ENCODE measurements at regions not wholly inside any gene's neighbourhood (a gene's known extent, or its start where the extent isn't known, plus 50 kb on each side); places are given as distances from the start of the nearest gene placed in this dataset.

GRCh38 chr1:29499104-29499650, 262.9 kb downstream of the PTPRU start:
- no peak for DNase-seq (ENCODE audit: low read depth)

GRCh38 chr1:29498126-29499103, 262.1 kb downstream of the PTPRU start:
- no peak for DNase-seq (ENCODE audit: low read depth)

- DNase-seq (ENCODE audit: low read depth), result no peak
These were observed 261.2 kb downstream of the PTPRU start for GRCh38 chr1:29497395-29498125.

DNA sequence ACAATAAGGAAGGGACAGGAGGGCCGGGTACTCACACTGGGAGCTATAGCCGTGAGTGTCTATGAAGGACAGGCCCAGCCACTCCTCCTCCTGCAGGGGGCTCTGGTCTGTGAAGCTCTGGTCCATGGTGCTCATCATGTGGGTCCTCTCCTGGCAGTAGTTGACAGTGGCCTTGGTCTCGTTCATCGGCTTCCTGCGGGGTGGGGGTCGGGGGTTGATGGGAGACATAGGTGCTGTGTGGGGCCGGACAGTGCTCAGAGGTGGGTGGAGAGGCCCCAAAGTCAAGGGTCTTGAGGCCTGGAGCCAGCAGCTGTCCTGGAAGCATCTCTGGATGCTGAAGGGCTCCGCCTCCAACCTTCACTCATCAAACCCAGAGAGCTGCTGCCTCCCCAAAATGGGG, 260.4 kb downstream of the PTPRU start:
- DNase-seq (ENCODE audit: low read depth), result no peak

DNA sequence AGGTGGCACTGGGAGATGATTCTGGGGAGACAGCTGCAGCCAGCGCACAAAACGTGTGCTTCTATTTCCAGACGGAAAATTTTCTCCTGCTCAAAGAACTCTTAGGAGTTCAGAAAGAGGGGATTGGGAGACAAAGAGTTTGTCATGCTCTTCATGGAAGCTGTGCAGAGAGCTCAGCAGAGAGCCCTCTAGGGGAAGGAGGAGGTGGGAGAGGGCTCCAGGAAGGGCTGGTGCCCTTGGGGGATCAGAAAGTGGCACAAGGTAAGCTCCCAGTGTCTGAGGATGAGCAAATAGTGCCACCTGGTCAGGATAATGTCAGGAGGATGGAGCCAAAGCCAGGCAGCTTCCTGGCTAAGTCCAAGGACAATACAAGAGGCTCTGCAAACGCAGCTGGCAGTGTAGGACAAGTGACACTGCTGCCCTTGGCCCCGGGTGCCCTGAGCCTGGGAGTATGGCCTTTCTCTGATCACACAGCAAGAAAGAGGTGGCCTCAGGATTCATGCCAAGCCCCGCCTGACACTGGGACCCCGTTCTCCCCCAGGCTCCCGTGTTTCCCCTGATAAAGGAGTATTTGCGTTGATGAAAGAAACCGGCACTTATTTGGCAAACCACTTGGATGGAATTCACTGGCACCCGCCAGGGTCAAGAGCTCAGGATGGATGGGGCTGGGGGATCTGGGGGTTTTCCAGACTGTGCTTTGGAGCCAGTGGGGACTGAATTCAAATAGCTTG, 254.0 kb downstream of the PTPRU start:
- DNase-seq (ENCODE audit: low read depth), result no peak

DNA sequence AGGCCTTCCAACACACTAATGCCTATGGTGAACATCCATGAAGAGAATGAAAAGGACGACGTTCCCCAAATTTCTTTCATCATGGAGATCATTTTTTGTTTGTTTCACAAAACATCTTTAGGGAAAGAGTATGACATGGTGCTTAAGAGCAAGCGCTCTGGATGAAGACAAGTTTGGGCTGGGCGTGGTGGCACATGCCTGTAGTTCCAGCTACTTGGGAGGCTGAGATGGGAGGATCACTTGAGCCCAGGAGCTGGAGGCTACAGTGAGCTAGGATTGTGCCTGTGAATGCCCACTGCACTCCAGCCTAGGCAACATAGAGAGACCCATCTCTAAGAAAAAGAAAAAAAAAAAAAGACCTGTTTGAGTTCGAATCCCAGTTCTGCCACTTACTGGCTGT, 253.1 kb downstream of the PTPRU start:
- DNase-seq (ENCODE audit: low read depth), result no peak

DNA sequence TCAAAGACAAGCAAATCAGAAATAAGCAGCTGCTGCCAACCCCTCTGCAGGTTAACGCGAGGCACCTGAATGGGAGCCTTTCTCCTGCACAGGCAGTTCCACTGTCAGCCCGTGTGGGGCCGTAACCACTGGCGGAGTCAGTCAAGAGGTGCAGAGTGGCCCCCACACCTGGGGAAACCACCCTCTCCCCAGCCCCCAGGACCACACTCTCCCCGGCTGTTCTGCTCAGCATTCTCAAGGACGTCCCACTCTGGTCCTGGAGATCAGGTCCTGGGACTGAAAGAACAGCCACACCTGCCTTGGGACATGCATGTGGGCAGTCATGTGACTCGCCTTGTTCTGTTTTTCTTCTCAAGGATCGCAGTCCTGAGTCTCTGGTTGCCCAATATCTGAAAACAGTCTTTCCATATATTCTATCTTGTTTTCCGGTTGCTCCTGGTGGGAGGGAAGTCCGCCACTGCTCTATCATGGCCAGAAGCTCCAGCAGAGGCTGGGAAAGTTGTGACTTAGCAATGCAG, 252.5 kb downstream of the PTPRU start:
- no peak for DNase-seq (ENCODE audit: low read depth)

GRCh38 chr1:29488086-29488793, 251.9 kb downstream of the PTPRU start:
- no peak for DNase-seq (ENCODE audit: low read depth)

- DNase-seq (ENCODE audit: low read depth), result no peak
These were observed 251.0 kb downstream of the PTPRU start for GRCh38 chr1:29487291-29487690.

DNA sequence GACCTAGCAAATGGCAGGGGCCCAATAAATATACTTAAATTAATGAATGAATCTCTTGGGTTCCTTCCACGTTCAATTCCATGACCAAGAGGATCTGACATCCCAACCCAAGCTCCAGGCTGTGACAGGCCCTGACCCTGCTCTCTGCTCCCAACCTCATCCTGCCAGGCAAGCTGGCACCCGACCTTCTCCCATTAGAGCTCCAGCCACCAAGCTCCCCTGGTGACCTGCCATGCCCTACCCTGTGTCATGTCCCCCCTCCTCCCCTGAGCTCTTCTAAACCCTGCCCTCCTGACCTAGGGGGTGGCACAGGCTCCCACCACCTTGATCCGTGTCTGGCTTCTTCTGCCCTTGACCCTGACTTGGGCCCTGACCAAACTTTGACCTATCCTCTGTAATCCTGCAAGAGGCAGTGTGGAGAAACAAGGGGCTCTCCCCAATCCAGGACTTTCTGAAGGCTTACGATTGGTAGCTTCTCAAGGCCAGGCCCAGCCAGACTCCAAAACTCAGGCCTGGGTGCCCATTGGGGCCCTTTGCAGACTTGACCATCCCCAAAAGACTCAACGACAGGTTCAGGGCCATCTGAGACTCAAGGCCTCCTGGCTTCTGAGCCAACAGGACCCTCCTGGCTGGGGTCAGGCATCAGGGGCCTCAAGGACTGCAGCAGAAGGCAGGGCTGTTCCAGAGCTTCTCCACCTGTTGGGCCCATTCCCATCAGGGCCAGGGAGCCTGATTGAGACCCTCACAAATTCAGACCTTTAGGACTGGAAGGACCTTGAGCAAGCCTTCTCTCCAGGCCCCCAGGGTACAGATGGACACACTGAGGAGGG, 249.0 kb downstream of the PTPRU start:
- no peak for DNase-seq (ENCODE audit: low read depth)

DNA sequence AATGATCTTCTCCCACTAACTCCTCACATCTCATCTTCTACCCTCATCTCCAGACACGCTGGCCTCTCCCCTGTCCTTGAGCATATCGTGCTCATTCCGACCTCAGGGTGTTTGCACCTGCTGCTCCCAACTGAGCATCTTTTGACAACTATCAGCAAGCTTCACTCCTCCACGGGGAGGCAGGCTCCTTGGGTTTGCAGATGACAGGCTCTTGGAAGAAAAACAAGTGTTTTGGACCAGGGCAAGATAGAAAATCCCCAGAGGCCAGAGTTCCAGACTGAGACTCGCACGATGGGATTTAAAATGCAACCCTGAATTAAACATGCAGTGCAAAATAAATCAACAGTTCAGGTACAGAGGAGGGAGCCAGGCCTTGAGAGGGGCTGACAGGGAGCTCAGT, 246.7 kb downstream of the PTPRU start:
- no peak for DNase-seq (ENCODE audit: low read depth)

DNA sequence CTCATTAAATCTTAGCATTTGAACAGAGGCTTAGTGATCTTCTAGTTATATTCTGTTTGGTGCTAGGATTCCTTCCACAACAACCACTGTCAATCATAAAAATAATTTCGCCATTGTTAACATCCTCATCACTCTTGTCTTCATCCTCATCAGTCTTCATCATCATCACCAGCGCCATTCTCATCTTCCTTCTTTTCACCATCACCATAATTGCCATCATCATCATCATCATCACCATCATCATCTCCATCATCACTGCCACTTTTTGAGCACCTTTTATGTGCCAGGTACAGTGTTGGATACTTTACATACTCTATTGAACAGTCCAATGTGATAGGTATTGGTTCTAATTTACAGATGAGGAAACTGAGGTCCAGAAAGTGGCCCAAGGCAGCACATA, 245.7 kb downstream of the PTPRU start:
- no peak for DNase-seq (ENCODE audit: low read depth)

DNA sequence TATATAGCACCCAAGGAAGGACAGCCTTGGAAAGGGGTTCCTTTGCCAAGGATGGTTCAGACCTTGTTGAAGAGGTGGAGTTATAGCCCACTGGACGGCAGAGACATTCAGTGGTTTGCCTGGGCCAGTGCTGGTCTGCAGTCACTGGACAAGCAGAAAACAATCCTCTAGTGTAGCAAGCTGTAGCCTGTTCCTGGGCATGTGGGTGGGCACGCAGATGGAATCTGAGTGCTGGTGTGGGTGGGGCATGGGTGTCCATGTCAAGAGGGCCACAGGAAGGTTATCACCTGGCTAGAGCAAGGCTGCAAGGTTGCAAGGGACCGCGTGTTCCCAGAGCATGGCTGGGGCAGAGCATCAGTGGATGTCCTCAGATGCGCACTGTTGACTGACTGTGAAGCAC, 244.7 kb downstream of the PTPRU start:
- no peak for DNase-seq (ENCODE audit: low read depth)

- no peak for DNase-seq (ENCODE audit: low read depth)
These were observed 242.6 kb downstream of the PTPRU start for GRCh38 chr1:29478879-29479278.

DNA sequence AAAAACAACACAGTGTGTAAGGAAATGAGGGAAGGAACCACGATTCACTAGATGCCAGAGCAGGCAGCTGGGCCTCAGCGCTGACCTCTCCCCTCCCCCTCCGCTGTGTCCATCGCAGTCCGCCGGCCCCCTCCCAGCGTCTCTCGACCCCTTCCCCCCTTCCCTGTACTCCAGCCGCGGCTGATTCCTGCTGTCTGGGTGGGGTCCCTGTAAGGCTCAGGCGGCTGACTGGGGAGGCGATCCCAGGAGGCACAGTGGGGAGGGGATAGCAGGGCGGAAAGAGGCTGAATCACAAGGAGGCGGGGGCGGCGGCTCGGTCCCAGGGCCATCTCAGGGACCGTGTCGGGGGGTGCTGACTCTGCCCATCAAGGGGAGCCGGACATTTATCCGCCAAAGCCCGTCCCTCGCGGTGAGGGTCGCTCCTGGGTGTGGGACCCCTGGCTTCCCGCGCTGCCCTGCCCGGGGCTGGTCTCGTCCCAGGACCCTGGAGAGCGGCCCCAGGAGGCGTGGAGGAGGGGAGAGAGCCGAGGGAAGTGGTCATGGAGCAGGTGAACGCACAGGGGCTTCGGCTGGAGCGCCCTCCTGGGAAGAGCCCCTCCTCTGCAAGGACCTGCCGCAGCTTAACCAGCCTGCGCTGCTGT, 241.9 kb downstream of the PTPRU start:
- no peak for DNase-seq (ENCODE audit: low read depth)

GRCh38 chr1:29475326-29475725, 239.0 kb downstream of the PTPRU start:
- DNase-seq (ENCODE audit: low read depth), result no peak

DNA sequence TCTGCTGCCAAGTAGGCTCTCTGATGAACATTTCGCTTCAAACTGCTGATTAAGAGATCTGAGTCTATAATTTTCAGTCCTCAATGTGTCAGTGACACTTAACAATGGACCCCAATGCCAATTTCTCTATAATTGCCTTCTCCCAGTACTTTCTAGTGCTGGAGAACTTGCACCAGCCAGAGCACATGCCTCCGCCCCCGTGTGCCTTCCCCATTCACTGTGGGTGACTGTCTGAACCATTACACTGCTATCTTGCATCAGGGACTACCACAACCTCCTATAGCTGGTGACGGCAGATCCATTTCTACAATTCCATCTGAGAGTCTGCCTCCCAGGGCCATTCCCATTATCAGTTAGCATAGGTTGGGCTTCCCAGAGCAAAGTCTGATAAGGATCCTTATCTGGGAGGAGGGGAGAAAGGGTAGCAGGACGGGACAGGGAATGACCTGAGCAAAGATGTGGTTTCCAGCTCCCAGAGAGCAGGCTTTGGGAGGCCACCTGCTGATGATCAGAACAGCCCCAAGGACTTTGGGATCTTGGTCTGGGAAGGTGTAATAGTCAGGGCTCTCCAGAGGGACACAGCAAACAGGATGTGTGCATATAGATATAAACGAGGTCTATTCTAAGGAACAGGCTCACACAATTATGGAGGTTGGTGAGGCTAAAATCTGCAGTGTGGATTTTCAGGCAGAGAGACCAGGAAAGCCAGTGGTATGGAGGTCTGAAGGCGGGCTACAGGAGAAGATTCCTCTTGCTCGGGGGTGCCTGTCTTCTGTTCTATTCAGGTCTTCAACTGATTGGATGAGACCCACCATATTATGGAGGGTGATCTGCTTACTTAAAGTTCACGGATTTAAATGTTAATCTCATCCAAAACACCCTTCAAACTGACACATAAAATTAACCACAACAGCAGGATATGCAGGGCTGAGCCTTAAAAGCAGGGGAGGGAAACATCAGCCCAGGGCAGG, 238.2 kb downstream of the PTPRU start:
- no peak for DNase-seq (ENCODE audit: low read depth)
